RWPE1 (cell line): ENCODE measurements at regions not wholly inside any gene's neighbourhood (a gene's known extent, or its start where the extent isn't known, plus 50 kb on each side); places are given as distances from the start of the nearest gene placed in this dataset.
"Not testable (repeated sequence)": the region's sequence is repeated elsewhere in the genome, so short reads cannot be mapped to it uniquely, and the experiment has no call there.

Experiments used
- CTCF ChIA-PET: fragments of 350-600 bp; sonication (Branson Sonifier 250); formaldehyde crosslinking; extraction: SDS; loops from one replicate; lab custom pipeline; 2021; lab: Yijun Ruan, JAX
- POLR2A ChIA-PET: fragments of 400-600 bp; formaldehyde crosslinking; extraction: SDS; loops from one replicate; lab custom pipeline; 2020; ENCODE audit warnings: antibody characterized with exemption; ENCODE audit not compliant: low non-redundant PET; lab: Yijun Ruan, JAX
- DNase-seq: peaks from one replicate; pipeline ENCODE4 v3.0.0; 2012; ENCODE audit warnings: low spot score
- H3K27ac ChIP-seq: fragments of 450-650 bp; 2 replicates; pipeline ENCODE4 v1.5.1; 2017
- CTCF ChIP-seq: fragments of 450-650 bp; conservative IDR thresholded peaks from 2 replicates; pipeline ENCODE4 v1.5.1; 2017; ENCODE audit warnings: low read depth, mild to moderate bottlenecking

- DNase-seq = no peak
- ChIA-PET CTCF (no interaction called here), POLR2A (no interaction called here)
Measured at GRCh38 chr6:140002396-140003022, 628.1 kb upstream of the CITED2 start.

GRCh38 chr6:140001821-140002341, 627.4 kb upstream of the CITED2 start:
- ChIA-PET POLR2A (no interaction called here), CTCF (no interaction called here)
- no peak overlapping the region for H3K27ac ChIP-seq
- no peak for TF ChIP-seq CTCF
- no peak for DNase-seq

More at GRCh38 chr6:140002396-140003022, 628.1 kb upstream of the CITED2 start:
- no peak for TF ChIP-seq CTCF
- no peak overlapping the region for H3K27ac ChIP-seq

- no peak for TF ChIP-seq CTCF
- ChIA-PET CTCF (no interaction called here), POLR2A (no interaction called here)
- no peak overlapping the region for H3K27ac ChIP-seq
- DNase-seq = no peak
Measured at GRCh38 chr6:140001005-140001404, 626.6 kb upstream of the CITED2 start.

- DNase-seq, H3K27ac ChIP-seq, CTCF ChIA-PET, POLR2A ChIA-PET: not testable (repeated sequence)
Measured at GRCh38 chr6:139999661-140000060, 625.2 kb upstream of the CITED2 start.

- DNase-seq, POLR2A ChIA-PET, CTCF ChIA-PET, H3K27ac ChIP-seq: not testable (repeated sequence)
Measured at GRCh38 chr6:139998478-139998877, 624.0 kb upstream of the CITED2 start.

- TF ChIP-seq CTCF = no peak
- DNase-seq = no peak
- H3K27ac ChIP-seq = no peak overlapping the region
- ChIA-PET CTCF (no interaction called here), POLR2A (no interaction called here)
Measured at GRCh38 chr6:139996253-139996834, 621.9 kb upstream of the CITED2 start.

- no peak for DNase-seq
- TF ChIP-seq CTCF = no peak
- ChIA-PET POLR2A (no interaction called here), CTCF (no interaction called here)
- H3K27ac ChIP-seq = no peak overlapping the region
Measured at GRCh38 chr6:139994998-139995397, 620.5 kb upstream of the CITED2 start.
